ENCODE measurements at regions not wholly inside any gene's neighbourhood (a gene's known extent, or its start where the extent isn't known, plus 50 kb on each side); places are given as distances from the start of the nearest gene placed in this dataset.

GRCh38 chr16:62831235-62831850, 795.1 kb upstream of the CDH8 start:
- TF ChIP-seq CTCF (IDR thresholded peaks at IDR 0.05; ENCODE audit: low read depth, low read length, poor library complexity, severe bottlenecking) (no peak), EZH2phosphoT487 (IDR thresholded peaks at IDR 0.05; ENCODE audit: borderline replicate concordance, low read length) (no peak)

Data from DOHH2 (cell line).